ENCODE measurements at regions not wholly inside any gene's neighbourhood (a gene's known extent, or its start where the extent isn't known, plus 50 kb on each side); places are given as distances from the start of the nearest gene placed in this dataset.
"Not testable (repeated sequence)": the region's sequence is repeated elsewhere in the genome, so short reads cannot be mapped to it uniquely, and the experiment has no call there.

DNA sequence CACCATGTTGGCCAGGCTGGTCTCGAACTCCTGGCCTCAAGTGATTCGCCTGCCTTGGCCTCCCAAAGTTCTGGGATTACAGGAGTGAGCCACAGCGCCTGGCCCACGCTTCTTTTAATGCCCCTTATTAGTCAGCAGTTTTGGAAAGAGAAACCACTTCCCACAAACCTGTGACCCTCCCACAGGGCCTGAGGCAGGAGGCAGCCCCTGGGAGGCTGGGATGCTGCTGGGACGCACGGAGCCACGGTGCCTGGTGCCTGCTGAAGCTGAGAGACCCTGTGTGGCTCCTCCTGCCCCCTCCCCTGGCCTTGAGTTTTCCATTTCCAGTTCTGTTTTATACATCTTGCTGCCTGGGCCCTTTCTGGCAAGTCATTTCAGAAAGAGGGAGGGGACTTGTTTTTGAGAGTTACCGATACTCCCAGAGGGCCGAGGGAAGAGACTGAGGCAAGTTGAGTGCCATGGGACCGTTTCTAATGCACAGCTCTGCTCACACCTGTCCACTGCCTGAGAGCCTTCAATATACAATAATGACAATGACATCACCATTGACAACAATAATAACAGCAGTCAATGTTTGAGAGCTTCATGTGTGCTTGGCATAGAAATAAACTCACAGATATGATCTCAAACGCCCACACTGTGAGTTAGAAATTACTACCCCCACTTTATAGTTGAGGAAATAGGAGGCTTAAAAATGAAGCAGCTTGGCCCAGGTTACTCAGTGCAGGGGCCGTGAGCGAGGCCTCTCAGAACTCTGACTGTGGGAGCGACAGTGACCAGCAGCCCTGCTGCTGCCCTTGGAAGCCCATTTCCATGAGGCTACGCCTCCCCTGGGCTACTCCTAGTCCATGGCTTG lies 78.1 kb upstream of the YWHAQ start:
- no peak for DNase-seq

DNA sequence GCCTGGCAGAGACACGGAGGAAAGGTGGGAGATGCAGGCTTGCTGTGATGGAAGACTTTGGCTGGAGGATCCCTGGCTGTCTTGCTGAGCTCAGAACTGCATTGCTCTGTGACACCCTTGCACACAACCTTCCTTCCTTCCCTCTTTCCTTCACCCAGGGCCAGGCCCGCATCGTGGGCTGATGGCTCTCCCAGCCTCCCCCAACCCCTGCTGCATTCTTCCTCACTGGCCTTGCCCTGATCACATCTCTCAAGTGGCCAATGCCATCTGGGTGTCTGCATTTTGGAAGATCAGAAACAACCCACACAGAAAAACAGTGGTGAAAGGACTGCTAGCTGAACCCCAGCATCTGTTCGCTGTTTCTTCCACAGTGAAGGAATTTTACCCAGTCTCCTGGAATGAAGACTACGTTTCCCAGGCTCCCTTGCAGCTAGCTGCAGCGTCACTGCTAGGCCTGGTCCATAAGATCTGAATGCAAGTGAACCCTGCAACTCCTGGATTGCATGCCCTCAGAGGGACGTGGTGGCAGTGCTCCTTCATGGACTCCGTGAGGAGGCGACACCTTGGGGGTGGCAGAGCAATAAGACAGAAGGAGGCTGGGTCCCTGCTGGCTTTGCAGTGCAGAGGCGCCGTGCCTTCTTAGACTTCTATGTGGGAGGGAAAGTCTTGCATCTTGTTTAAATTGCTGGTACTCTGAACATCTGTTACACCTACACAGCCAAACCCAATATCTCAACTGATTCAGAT lies 78.9 kb upstream of the YWHAQ start:
- no peak for DNase-seq

GRCh38 chr2:9710311-9710710 lies 79.5 kb upstream of the YWHAQ start:
- no peak for DNase-seq

DNA sequence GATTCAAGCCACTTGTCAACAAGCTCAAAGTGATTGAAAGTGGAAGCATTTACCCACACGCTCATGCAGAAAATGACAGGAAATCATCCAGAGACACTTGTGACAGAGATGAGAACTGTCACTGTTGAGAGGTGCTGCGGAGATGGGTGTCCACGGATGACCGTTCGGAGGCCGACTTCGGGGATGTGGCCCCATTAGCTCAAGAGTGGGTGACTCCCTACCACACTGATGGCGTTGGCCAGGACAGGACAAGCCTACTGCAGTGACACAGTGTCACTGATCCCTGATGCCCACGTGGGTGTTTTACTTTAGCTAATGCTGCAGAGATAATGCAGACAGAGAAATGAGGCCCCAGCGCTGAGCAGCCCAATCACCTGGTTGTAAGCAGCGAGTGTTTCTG lies 81.5 kb upstream of the YWHAQ start:
- DNase-seq, result no peak

DNA sequence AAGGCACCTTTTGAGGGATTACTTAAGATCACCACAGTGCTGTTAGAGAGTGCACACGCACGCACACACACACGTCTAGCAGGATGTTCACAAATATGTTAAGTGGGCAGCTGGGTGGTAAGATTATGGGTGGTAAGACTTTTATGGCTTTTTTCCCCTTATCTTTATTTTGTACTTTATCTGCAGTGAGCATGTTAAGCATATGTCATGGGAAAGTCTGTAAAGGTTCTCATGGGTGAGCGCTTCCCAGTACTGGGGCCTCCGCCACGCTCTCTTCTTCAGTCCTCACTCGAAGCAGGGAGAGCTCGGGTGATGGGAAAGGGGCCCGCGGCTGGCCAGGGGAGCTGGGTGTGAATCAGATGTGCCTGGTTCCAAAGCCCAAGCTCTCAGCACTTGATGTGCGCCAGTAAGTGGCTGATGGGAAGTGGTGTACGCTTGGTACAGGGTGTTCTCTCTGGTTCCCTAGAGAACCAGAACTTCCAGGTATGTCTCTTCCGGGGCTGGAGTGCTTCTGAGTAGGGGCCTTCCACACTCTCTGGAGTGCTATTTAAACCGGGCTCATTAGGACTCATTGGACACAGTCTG lies 83.9 kb upstream of the YWHAQ start:
- peak in 1 of 2 experiments; percentile 27 for DNase-seq

GRCh38 chr2:9715238-9715637 lies 84.4 kb upstream of the YWHAQ start:
- no peak for DNase-seq

DNA sequence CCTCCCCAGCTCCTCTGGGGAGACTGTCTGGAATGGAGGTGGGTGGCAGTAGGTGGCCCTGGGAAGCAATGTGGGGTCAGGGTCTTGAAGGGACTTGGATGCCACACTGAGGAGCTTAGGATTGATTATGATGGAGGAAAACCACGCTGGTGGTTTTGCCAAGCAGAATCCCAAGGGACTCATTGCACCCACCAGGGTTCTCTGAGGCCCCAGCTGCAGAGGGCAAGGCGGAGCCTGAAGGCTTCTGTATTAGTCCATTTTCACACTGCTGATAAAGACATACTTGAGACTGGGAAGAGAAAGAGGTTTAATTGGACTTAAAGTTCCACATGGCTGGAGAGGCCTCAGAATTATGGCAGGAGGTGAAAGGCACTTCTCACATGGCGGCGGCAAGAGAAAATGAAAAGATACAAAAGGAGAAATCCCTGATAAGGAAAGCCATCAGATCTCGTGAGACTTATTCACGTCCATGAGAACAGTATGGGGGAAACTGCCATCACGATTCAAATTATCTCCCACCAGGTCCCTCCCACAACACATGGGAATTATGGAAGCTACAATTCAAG lies 87.2 kb upstream of the YWHAQ start:
- no peak for DNase-seq

GRCh38 chr2:9720352-9721093 lies 89.7 kb upstream of the YWHAQ start:
- peak; percentile 86 to 88 for DNase-seq

DNA sequence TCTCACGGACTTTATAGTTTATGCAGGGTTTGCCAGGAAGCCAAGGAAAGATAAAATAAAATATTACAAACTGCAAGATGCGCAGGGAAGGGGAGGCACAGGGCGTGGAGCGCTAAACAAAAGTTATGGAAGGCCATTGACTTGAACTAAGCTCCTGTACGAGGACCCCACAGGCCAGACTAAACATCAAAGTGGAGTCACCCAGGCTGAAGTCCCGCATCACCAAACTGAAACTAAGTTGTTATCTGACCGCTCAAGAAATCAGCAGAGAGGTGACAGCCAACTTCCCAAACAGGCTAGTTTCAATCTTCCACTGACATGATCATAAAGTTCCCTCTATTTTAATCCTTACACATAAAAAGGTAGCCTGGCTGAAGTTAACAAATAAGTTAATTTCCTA lies 90.5 kb upstream of the YWHAQ start:
- DNase-seq, result no peak

DNA sequence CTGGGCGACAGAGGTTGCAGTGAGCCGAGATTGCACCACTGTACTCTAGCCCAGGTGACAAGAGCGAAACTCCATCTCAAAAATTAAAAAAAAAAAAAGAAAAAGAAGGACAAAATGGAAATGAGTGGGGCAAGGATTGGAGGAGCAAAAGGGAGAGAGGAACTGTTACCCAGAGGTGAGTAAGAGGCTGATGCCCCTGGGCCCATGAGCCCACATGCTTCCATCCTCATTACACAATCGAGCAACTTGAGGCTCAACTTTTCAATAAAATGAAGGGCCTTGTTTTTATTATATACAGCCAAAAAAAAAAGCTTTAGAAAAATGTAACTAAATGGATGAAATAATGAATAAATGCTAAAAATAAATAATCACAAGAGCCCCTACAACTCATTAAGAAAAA lies 91.7 kb upstream of the YWHAQ start:
- DNase-seq, result no peak

GRCh38 chr2:9724565-9724964 lies 93.8 kb upstream of the YWHAQ start:
- DNase-seq, result no peak

GRCh38 chr2:9725106-9725505 lies 94.3 kb upstream of the YWHAQ start:
- DNase-seq, result no peak

DNA sequence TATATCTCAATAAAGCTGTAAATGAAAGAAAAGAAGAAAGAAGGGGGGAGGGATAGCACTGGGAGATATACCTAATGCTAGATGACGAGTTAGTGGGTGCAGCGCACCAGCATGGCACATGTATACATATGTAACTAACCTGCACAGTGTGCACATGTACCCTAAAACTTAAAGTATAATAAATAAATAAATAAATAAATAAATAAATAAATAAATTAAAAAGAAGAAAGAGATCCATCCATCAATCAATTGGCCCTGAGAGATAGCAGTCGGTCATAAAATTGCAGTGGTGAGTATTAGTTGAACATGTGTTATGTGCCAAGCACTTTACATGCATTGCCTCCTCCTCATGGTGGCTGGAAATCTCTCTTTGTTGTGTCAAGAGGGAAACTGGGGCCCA lies 95.2 kb upstream of the YWHAQ start:
- not testable (repeated sequence) for DNase-seq

DNA sequence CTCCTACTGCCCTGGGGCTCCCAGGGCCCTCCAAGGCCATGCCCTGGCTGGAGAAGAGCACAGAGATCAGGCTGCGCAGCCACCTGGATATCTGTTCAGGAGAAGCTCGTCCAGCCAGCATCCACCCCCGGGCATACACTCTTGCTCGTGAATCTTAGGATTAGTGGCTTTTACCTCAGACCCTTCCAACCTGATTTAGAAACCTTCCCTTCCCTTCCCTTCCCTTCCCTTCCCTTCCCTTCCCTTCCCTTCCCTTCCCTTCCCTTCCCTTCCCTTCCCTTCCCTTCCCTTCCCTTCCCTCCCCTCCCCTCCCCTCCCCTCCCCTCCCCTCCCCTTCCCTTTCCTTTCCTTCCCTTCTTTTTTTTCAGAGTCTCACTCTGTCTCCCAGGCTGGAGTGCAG lies 99.7 kb upstream of the YWHAQ start:
- DNase-seq, result not testable (repeated sequence)

DNA sequence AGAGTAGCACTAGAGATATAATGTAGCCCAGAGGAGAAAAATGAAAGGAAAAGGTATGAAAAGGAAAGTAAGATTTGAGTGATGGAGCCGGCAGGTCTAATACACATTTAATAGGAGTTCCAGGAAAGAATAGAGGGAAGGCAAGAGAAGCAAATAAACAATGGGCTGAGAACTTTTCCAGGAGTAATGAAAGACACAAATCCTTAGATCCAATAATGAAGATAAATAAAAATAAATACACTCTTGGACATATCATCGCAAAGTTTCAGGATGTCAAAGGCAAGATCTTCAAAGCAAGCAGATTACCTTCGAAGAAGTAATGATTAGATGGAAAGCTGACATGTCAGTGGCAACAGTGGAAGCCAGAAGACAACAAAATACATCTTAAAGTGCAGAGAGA lies 102.0 kb upstream of the YWHAQ start:
- DNase-seq, result no peak

DNA sequence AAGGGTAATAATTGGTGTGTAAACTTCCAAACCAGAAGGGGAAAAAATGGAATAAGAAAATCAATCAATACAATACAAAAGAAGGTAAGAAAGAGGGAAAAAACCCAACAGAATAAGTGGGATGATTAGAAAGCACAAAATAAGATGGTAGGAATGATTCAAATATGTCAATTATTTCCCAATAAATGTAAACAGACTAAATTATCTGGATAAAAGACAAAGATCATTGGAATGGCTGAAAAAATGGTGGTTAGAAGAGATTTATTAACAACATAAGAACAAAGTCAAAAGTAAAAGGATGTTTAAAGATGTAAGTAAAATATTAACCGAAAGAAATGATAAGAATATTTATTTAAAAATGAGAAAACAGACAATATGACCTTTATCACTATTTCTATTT lies 103.5 kb upstream of the YWHAQ start:
- DNase-seq, result no peak

DNA sequence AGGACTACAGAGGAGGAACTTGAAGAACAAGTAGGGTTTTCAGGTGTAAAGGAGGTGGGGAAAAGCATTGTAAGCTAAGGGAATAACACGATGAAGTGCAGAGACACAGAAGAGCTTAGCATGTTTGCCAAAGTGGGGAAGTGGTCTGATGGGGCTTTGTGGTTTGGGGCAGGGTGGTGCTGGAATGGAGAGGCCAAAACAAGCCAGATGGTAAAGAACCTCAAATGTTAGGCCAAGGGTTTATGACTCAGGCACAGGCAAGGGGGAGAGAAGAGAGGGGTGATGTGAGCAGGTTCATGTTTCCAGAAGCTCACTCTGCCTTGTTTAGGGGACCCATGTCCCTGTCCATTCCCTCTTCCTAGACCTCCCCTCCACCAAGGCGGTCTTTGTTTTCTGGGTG lies 104.5 kb upstream of the YWHAQ start:
- DNase-seq, result no peak

DNA sequence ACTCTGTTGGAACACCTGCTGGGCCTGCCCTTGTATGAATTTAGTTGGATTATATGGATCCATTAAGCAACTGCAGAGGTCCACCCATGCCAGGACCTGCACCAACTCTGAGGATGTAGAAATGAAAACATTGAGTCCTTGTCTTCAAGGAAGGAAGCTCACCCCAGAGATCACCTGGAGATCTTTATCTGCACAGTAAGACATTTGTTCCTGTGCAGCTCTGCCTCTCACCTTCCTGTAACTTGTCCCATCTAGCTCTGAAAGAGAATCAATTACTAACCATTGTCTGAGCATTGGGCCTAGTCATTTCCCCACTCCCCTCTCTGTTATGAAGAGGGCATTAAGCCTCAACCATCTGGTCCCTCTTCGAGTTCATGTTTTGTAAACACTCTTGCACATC lies 105.2 kb upstream of the YWHAQ start:
- DNase-seq, result no peak

- DNase-seq, result no peak
Observed at GRCh38 chr2:9737053-9737875, 106.0 kb upstream of the TAF1B start.

DNA sequence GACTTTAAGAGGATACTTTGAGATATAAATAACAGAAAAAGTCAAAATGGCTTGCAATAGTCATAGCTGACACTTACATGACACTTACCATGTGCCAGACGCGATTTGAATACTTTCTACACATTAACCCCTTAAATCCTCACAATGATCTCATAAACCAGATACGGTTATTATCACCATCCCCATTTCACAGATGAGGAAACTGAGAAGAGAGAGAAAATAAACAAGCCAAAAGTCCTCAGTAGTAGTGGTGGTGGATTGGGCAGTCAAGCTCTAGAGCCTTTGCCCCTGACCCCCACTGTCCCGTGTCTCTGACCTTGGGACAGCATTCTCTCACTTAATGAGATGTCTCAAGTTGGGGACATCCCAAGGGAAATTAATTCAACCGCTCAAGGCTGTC lies 105.2 kb upstream of the TAF1B start:
- no peak for DNase-seq

- DNase-seq, result no peak
Observed at GRCh38 chr2:9738535-9739496, 104.5 kb upstream of the TAF1B start.

Data from NCI-H187 (cell line).